PC-9 (cell line): ENCODE measurements at regions not wholly inside any gene's neighbourhood (a gene's known extent, or its start where the extent isn't known, plus 50 kb on each side); places are given as distances from the start of the nearest gene placed in this dataset.

Experiments
- CTCF ChIP-seq: fragments of 200-600 bp; sonication (generic); conservative IDR thresholded peaks from 2 replicates; pipeline ENCODE4 v1.6.1; 2017; ENCODE audit warnings: mixed run types, antibody characterized with exemption, mild to moderate bottlenecking, moderate library complexity
- EZH2 ChIP-seq: fragments of 200-600 bp; sonication (generic); IDR thresholded peaks from 2 replicates; pipeline ENCODE4 v1.8.0; 2017; ENCODE audit warnings: antibody characterized with exemption, low read depth

GRCh38 chr13:104416973-104417372, 1350.8 kb upstream of the SLC10A2 start:
- TF ChIP-seq CTCF (no peak), EZH2 (no peak)
